ENCODE measurements at regions not wholly inside any gene's neighbourhood (a gene's known extent, or its start where the extent isn't known, plus 50 kb on each side); places are given as distances from the start of the nearest gene placed in this dataset.

DNA sequence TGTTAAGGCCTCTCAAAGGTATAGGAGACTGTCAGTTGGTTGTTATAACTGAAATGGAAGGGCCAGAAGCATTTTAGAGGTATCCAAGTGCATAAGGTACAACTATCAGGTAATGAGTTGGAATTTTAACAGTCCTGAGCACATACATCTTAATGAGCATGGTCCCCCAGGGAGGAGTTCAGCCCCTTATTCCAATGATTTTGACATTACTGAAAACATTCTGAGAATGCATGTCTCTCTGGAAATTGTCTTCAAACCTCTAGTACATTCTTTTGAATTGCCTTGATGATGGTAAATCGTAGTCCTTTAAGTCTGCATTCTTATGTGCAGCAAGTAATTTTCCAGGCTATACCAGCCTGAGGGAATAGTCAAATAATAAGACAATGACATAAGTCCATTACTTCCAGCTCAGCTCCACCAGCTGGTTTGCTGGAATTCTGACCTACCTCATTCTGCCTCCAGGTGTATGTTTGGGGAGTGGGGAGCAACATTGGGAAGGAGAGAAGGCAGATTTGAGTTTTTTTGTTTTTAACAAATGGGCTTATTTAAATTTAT lies 239.2 kb downstream of the MSRB3 start:
- TF ChIP-seq, protein P1, sequence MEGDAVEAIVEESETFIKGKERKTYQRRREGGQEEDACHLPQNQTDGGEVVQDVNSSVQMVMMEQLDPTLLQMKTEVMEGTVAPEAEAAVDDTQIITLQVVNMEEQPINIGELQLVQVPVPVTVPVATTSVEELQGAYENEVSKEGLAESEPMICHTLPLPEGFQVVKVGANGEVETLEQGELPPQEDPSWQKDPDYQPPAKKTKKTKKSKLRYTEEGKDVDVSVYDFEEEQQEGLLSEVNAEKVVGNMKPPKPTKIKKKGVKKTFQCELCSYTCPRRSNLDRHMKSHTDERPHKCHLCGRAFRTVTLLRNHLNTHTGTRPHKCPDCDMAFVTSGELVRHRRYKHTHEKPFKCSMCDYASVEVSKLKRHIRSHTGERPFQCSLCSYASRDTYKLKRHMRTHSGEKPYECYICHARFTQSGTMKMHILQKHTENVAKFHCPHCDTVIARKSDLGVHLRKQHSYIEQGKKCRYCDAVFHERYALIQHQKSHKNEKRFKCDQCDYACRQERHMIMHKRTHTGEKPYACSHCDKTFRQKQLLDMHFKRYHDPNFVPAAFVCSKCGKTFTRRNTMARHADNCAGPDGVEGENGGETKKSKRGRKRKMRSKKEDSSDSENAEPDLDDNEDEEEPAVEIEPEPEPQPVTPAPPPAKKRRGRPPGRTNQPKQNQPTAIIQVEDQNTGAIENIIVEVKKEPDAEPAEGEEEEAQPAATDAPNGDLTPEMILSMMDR (conservative IDR thresholded peaks at IDR 0.05): no peak
- H3K27ac ChIP-seq: no peak overlapping the region

- TF ChIP-seq, protein P1 (conservative IDR thresholded peaks at IDR 0.05): no peak
- no peak overlapping the region for H3K27ac ChIP-seq
Observed at GRCh38 chr12:65518771-65519170, 240.3 kb downstream of the MSRB3 start.

- no peak overlapping the region for H3K27ac ChIP-seq
- TF ChIP-seq, protein P1 (conservative IDR thresholded peaks at IDR 0.05): no peak
Observed at GRCh38 chr12:65520658-65521057, 242.2 kb downstream of the MSRB3 start.

- TF ChIP-seq, protein P1 (conservative IDR thresholded peaks at IDR 0.05): no peak
- no peak overlapping the region for H3K27ac ChIP-seq
Observed at GRCh38 chr12:65522956-65523860, 244.7 kb downstream of the MSRB3 start.

- H3K27ac ChIP-seq: no peak overlapping the region
- TF ChIP-seq, protein P1 (conservative IDR thresholded peaks at IDR 0.05): no peak
Observed at GRCh38 chr12:65524666-65525065, 246.2 kb downstream of the MSRB3 start.

DNA sequence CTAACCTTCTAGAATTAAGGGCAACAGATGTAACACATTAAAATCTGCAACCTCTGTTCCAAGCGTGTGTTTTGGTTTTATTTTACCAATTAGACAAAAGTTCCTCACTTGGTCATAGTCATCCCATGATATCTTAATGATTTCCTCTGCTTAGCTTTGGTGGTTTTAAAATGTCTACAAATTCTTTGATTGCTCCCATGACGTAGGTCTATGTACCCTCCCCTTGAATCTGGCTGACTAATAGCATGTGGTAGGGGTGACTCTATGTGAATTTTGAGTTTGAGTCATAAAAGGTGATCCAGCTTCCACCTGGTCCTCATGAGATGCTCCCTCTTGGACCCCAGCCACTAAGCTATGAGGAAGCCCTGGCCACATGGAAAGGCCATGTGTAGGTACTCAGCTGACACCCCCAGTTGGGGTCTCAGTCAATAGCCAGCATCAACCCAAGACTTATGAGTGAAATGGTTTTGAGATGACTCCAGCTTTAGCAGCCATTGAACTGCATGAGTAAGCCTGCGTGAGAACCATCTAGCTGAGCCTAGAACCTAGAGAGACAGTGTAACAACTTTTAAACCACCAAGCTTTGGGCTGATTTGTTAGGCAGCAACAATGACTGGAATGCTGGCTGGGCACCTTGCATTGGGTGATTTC lies 247.1 kb downstream of the MSRB3 start:
- no peak overlapping the region for H3K27ac ChIP-seq
- TF ChIP-seq, protein P1 (conservative IDR thresholded peaks at IDR 0.05): no peak

GRCh38 chr12:65526311-65526710 lies 247.8 kb downstream of the MSRB3 start:
- TF ChIP-seq, protein P1 (conservative IDR thresholded peaks at IDR 0.05): no peak

More at GRCh38 chr12:65526311-65526710, 247.8 kb downstream of the MSRB3 start:
- H3K27ac ChIP-seq: no peak overlapping the region

Data from VCaP (cell line).